ENCODE measurements at regions not wholly inside any gene's neighbourhood (a gene's known extent, or its start where the extent isn't known, plus 50 kb on each side); places are given as distances from the start of the nearest gene placed in this dataset.

DNA sequence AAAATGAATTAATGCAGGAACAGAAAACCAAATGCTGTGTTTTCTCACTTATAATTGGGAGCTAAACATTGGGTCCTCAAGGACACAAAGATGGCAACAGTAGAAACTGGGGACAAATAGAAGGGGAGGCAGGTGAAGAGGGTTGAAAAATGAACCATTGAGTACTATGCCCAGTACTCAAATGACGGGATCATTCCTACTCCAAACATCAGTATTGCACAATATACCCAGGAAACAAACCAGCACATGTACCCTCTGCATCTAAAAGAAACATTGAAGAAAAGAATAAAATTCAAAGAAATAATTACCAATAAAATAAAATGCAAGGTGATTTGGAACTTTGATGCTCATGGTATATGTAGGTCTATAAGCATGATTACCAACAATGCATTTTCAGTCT is 110.8 kb downstream of the LMO3 start:
- DNase-seq (ENCODE audit: low read depth) = no peak

More for the DNA sequence above, 110.8 kb downstream of the LMO3 start:
- H3K4me3 ChIP-seq (ENCODE audit: low read depth, low read length) = no peak overlapping the region
